Transverse colon (tissue), 4 donors: ENCODE measurements at regions not wholly inside any gene's neighbourhood (a gene's known extent, or its start where the extent isn't known, plus 50 kb on each side); places are given as distances from the start of the nearest gene placed in this dataset.

Source experiments
- DNase-seq: peaks from one replicate; pipeline ENCODE4 v3.0.0-alpha.2; 2019
- H3K27ac ChIP-seq, 4 donors: fragments of 200-600 bp; sonication (generic); 2 replicates each; pipeline ENCODE4 v1.5.1; 2016 to 2018; ENCODE audit warnings: inconsistent platforms in 4 of 4
- H3K27me3 ChIP-seq: fragments of 200-600 bp; sonication (generic); 2 replicates; pipeline ENCODE4 v1.5.1; 2017; ENCODE audit warnings: inconsistent platforms
- H3K36me3 ChIP-seq, 4 donors: fragments of 200-600 bp; sonication (generic); 2 replicates each; pipeline ENCODE4 v1.5.1; 2017 to 2019; ENCODE audit warnings: inconsistent platforms in 4 of 4
- H3K4me1 ChIP-seq, 4 donors: fragments of 200-600 bp; sonication (generic); 2 replicates each; pipeline ENCODE4 v1.5.1; 2017 to 2020; ENCODE audit warnings: inconsistent platforms in 4 of 4
- H3K4me3 ChIP-seq, 4 donors: fragments of 200-600 bp; sonication (generic); 1 replicate in 1 of 4; 2 replicates in 3 of 4; pipeline versions ENCODE4 v1.5.1 to v1.6.1; 2017 to 2019; ENCODE audit warnings: inconsistent platforms in 4 of 4
- H3K9me3 ChIP-seq, 2 donors: fragments of 200-600 bp; sonication (generic); 2 replicates each; pipeline ENCODE4 v1.5.1; 2017 to 2019; ENCODE audit warnings: inconsistent platforms in 2 of 2
- CTCF ChIP-seq, 5 experiments: fragments of 200-600 bp in 3 of 5; fragments of 450-650 bp in 2 of 5; sonication (generic) in 3 of 5; IDR thresholded peaks; 1 replicate in 2 of 5; 2 replicates in 3 of 5; pipeline ENCODE4 v1.5.1; 2016 to 2017; ENCODE audit warnings: antibody characterized with exemption in 5 of 5, inconsistent platforms in 3 of 5, mild to moderate bottlenecking in 2 of 5, moderate library complexity in 1 of 5
- EP300 ChIP-seq: sonication (generic); formaldehyde crosslinking; IDR thresholded peaks from one replicate; pipeline ENCODE4 v1.6.1; 2017; ENCODE audit warnings: antibody characterized with exemption, low read depth
- POLR2A ChIP-seq: fragments of 450-650 bp; IDR thresholded peaks from one replicate; pipeline ENCODE4 v1.6.1; 2016; ENCODE audit warnings: antibody characterized with exemption, mild to moderate bottlenecking, moderate library complexity
- POLR2AphosphoS5 ChIP-seq, 3 donors: sonication (generic); formaldehyde crosslinking; IDR thresholded peaks; one replicate each; pipeline ENCODE4 v1.6.1; 2016; ENCODE audit warnings: antibody characterized with exemption in 3 of 3
- WGBS, 2 donors: methylation state at CpG; one replicate each; pipeline ENCODE4 v1.1.5; 2018; ENCODE audit warnings: low coverage in 1 of 2; 5-methylcytosine and 5-hydroxymethylcytosine counted together
- in situ Hi-C, 4 donors: fragments of 200-750 bp; cut with MboI; loops; one replicate each; pipeline versions ENCODE4 v1.15.0 to v1.15.1; 2017; ENCODE audit warnings: low sequenced_read_pairs in 3 of 4, low pct_ligation_motif_present in 1 of 4, low pct_unique_long_range_greater_than_20kb in 1 of 4
- intact Hi-C: fragments of 100-400 bp; cut with DNase I; formaldehyde crosslinking; loops from one replicate; pipeline ENCODE4 v1.15.1; 2023; ENCODE audit warnings: low total_unique reads

DNA sequence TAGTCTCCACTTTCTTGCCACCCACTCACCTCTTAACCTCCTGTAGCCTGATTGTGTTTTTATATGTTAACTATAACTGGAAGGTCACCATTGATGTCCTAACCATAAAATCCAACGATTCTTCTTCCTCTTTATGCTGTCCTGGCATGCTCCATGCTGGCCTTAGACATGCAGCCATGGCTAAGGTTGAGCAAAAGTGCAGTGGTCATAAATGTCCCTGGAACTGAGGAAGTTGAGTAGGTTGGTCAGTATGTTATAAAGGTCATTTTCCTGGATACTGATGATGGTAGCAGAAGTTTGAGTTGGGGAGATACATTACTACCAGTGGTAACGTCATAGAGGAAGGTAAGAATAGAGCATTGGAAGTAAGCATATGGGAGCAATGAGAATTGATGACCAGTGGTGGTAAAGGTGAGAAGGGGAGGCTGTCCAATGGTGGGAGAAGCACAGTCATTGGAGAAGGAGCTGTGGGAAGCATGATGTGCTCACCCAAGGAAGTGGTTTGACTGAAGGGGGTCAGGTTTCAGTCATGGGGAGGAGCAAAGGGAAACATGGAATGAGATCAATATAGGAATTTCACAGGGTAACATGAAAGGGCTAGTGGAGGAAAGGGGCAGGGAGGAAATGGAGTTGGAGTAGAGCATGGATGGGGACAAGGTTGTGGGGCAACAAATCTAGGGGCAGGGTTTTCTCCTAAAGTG, 240.8 kb downstream of the DACT1 start:
- WGBS, 2 donors, result 70 to 77% methylated on average over 2 of the region's 2 CpGs
- Histone ChIP-seq H3K9me3 (no peaks in the 10 kb centered on the region), H3K4me1 (no peaks in the 10 kb centered on the region), H3K27ac (no peak overlapping the region), H3K36me3 (no peaks in the 10 kb centered on the region), H3K27me3 (no peaks in the 10 kb centered on the region), H3K4me3 (no peak overlapping the region)
- in situ Hi-C loops, result no loop called here
- no peak for TF ChIP-seq EP300
- DNase-seq, result no peak
- intact Hi-C loops, result no loop called here

- H3K4me3 ChIP-seq, result no peak overlapping the region
- intact Hi-C loops (no loop called here), in situ Hi-C loops (no loop called here)
- TF ChIP-seq POLR2A (no peak), CTCF (IDR thresholded peaks at IDR 0.05) (no peak), EP300 (no peak), POLR2AphosphoS5 (IDR thresholded peaks at IDR 0.05) (no peak)
- H3K27me3 ChIP-seq, result no peaks in the 10 kb centered on the region
- DNase-seq, result no peak
- H3K27ac ChIP-seq, result no peak overlapping the region
- no peaks in the 10 kb centered on the region for H3K4me1 ChIP-seq
- H3K9me3 ChIP-seq, result no peaks in the 10 kb centered on the region
- WGBS, 2 donors, result 68 to 75% methylated on average over 1 of the region's 1 CpG
- no peaks in the 10 kb centered on the region for H3K36me3 ChIP-seq
These were observed 243.7 kb downstream of the DACT1 start for GRCh38 chr14:58881433-58881832.

- no peak overlapping the region for H3K27ac ChIP-seq
- no peaks in the 10 kb centered on the region for H3K9me3 ChIP-seq
- DNase-seq, result no peak
- H3K4me1 ChIP-seq, result no peaks in the 10 kb centered on the region
- WGBS, 2 donors, result 52 to 59% methylated on average over 4 of the region's 4 CpGs
- no peak overlapping the region for H3K4me3 ChIP-seq
- H3K36me3 ChIP-seq, result no peaks in the 10 kb centered on the region
- no peaks in the 10 kb centered on the region for H3K27me3 ChIP-seq
- intact Hi-C loops, result no loop called here
- TF ChIP-seq EP300 (no peak), POLR2A (no peak), POLR2AphosphoS5 (IDR thresholded peaks at IDR 0.05) (no peak)
- in situ Hi-C loops, result no loop called here
These were observed 244.8 kb downstream of the DACT1 start for GRCh38 chr14:58882577-58883018.

- intact Hi-C loops (no loop called here), in situ Hi-C loops (no loop called here)
- TF ChIP-seq POLR2A (no peak), EP300 (no peak), POLR2AphosphoS5 (IDR thresholded peaks at IDR 0.05) (no peak), CTCF (IDR thresholded peaks at IDR 0.05) (peak in 2 of 5 experiments; percentile 15 to 21)
- 60 to 88% methylated on average over 1 to 2 of the region's 2 CpGs for WGBS, 2 donors
- Histone ChIP-seq H3K27ac (no peak overlapping the region), H3K27me3 (no peaks in the 10 kb centered on the region), H3K4me1 (no peaks in the 10 kb centered on the region), H3K9me3 (no peaks in the 10 kb centered on the region), H3K36me3 (no peaks in the 10 kb centered on the region), H3K4me3 (no peak overlapping the region)
- no peak for DNase-seq
These were observed 246.7 kb downstream of the DACT1 start for GRCh38 chr14:58884442-58884841.

DNA sequence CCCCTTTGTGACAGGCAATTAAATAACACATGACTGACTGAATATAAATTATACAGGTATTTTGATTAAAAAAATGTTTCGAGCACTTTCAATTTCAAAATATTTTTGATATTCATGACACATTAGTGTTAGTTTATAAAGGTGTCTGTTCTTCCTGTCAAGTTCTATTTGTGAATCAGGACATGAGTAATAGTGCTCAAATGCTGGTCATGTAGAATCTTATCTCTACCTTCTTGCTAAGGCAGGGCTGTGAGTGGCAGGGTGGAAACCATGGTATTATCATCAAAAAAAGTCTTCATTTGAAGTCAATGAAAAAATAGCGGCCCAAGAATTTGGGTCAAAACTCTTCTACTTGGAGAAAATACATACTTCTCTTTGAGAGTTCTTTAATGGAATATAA, 250.2 kb downstream of the DACT1 start:
- Histone ChIP-seq H3K4me1 (no peaks in the 10 kb centered on the region), H3K36me3 (no peaks in the 10 kb centered on the region), H3K9me3 (no peaks in the 10 kb centered on the region), H3K27ac (no peak overlapping the region), H3K27me3 (no peaks in the 10 kb centered on the region), H3K4me3 (no peak overlapping the region)
- TF ChIP-seq CTCF (IDR thresholded peaks at IDR 0.05) (no peak), POLR2AphosphoS5 (IDR thresholded peaks at IDR 0.05) (no peak), POLR2A (no peak), EP300 (no peak)
- in situ Hi-C loops, result no loop called here
- 92 to 100% methylated on average over 2 of the region's 2 CpGs for WGBS, 2 donors
- DNase-seq, result no peak
- intact Hi-C loops, result no loop called here
